Testis (tissue), 2 donors: ENCODE measurements at regions not wholly inside any gene's neighbourhood (a gene's known extent, or its start where the extent isn't known, plus 50 kb on each side); places are given as distances from the start of the nearest gene placed in this dataset.

Experiments
- POLR2A ChIP-seq: fragments of 450-650 bp; IDR thresholded peaks from one replicate; pipeline ENCODE4 v1.6.1; 2017; ENCODE audit warnings: antibody characterized with exemption, mild to moderate bottlenecking, moderate library complexity
- TF ChIP-seq, protein P1 (sequence below), 3 experiments: fragments of 450-650 bp in 2 of 3; fragments of 200-600 bp in 1 of 3; sonication (generic) in 1 of 3; IDR thresholded peaks; one replicate each; pipeline ENCODE4 v1.5.1; 2016 to 2019; ENCODE audit warnings: antibody characterized with exemption in 3 of 3, mild to moderate bottlenecking in 2 of 3, moderate library complexity in 1 of 3

DNA sequence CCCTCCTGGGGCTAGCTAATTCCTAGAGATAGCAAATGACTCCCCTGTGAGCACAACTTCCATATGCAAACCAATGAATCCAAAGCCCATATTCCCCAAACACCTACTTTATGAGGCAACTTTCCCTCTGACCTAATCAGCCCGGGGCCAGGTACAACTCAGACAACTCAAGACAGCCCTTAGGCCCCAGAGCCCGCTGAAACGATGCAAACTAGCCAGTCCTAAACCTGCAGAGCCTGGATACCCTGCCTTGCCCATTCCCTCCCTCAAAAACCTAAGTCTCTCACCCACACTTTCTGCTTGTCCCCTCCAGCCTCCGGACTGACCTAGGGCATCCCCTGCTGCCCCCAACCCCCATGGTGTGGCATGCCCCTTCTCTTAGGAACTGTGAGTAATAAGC is 142.8 kb downstream of the ACTR3 start:
- TF ChIP-seq, protein P1, sequence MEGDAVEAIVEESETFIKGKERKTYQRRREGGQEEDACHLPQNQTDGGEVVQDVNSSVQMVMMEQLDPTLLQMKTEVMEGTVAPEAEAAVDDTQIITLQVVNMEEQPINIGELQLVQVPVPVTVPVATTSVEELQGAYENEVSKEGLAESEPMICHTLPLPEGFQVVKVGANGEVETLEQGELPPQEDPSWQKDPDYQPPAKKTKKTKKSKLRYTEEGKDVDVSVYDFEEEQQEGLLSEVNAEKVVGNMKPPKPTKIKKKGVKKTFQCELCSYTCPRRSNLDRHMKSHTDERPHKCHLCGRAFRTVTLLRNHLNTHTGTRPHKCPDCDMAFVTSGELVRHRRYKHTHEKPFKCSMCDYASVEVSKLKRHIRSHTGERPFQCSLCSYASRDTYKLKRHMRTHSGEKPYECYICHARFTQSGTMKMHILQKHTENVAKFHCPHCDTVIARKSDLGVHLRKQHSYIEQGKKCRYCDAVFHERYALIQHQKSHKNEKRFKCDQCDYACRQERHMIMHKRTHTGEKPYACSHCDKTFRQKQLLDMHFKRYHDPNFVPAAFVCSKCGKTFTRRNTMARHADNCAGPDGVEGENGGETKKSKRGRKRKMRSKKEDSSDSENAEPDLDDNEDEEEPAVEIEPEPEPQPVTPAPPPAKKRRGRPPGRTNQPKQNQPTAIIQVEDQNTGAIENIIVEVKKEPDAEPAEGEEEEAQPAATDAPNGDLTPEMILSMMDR (IDR thresholded peaks at IDR 0.05): no peak
- TF ChIP-seq POLR2A: no peak
